GM23338 (cell line): ENCODE measurements at regions not wholly inside any gene's neighbourhood (a gene's known extent, or its start where the extent isn't known, plus 50 kb on each side); places are given as distances from the start of the nearest gene placed in this dataset.

Experiments
- ATAC-seq: fragments of 200-7000 bp; cut with Tn5 transposase; 3 replicates; pipeline ENCODE4 v1.9.1; 2020
- DNase-seq: peaks from one replicate; pipeline ENCODE4 v3.0.0-alpha.2; 2015; ENCODE audit warnings: low spot score
- H2AFZ ChIP-seq: fragments of 200-600 bp; sonication (generic); 2 replicates; pipeline ENCODE4 v1.8.0; 2016; ENCODE audit warnings: antibody characterized with exemption, mild to moderate bottlenecking, moderate library complexity
- H3F3A ChIP-seq: fragments of 200-600 bp; sonication (generic); replicated peaks from 2 replicates; pipeline ENCODE4 v1.8.0; 2017; ENCODE audit warnings: antibody characterized with exemption, mixed run types, low read depth
- H3K27ac ChIP-seq: fragments of 200-600 bp; sonication (generic); 2 replicates; pipeline ENCODE4 v1.6.1; 2016; ENCODE audit warnings: low read depth
- H3K27me3 ChIP-seq: fragments of 200-600 bp; sonication (generic); 2 replicates; pipeline ENCODE4 v1.8.0; 2016; ENCODE audit warnings: mild to moderate bottlenecking, mixed run types, moderate library complexity; ENCODE audit not compliant: insufficient read depth
- H3K36me3 ChIP-seq: fragments of 200-600 bp; sonication (generic); 2 replicates; pipeline ENCODE4 v1.8.0; 2016; ENCODE audit warnings: mild to moderate bottlenecking; ENCODE audit not compliant: insufficient read depth
- H3K4me1 ChIP-seq: fragments of 200-600 bp; sonication (generic); 2 replicates; pipeline ENCODE4 v1.8.0; 2016; ENCODE audit warnings: mild to moderate bottlenecking, moderate library complexity; ENCODE audit not compliant: insufficient read depth
- H3K4me2 ChIP-seq: fragments of 200-600 bp; sonication (generic); 2 replicates; pipeline ENCODE4 v1.7.1; 2017; ENCODE audit warnings: mixed run types
- H3K4me3 ChIP-seq: fragments of 200-600 bp; sonication (generic); 2 replicates; pipeline ENCODE4 v1.6.1; 2016; ENCODE audit warnings: mixed run types
- H3K79me2 ChIP-seq: fragments of 200-600 bp; sonication (generic); replicated peaks from 2 replicates; pipeline ENCODE4 v1.8.0; 2017; ENCODE audit warnings: mild to moderate bottlenecking; ENCODE audit not compliant: insufficient read depth
- H3K9me2 ChIP-seq: fragments of 200-600 bp; sonication (generic); 2 replicates; pipeline ENCODE4 v1.8.0; 2017; ENCODE audit not compliant: insufficient read depth
- H4K20me1 ChIP-seq: fragments of 200-600 bp; sonication (generic); replicated peaks from 2 replicates; pipeline ENCODE4 v1.8.0; 2017; ENCODE audit warnings: mild to moderate bottlenecking; ENCODE audit not compliant: insufficient read depth
- H3K27ac Mint-ChIP-seq: 2 replicates; pipeline ENCODE4 v1.8.0; 2020; ENCODE audit warnings: inconsistent platforms, mild to moderate bottlenecking, moderate library complexity, mixed read lengths
- H3K27me3 Mint-ChIP-seq: 3 replicates; pipeline ENCODE4 v1.8.0; 2022; ENCODE audit warnings: low read depth, mild to moderate bottlenecking, moderate library complexity, mixed read lengths, inconsistent platforms; ENCODE audit not compliant: insufficient read depth, poor library complexity
- H3K36me3 Mint-ChIP-seq: 3 replicates; pipeline ENCODE4 v1.8.0; 2021; ENCODE audit warnings: low read depth, mild to moderate bottlenecking, inconsistent platforms, moderate library complexity, mixed read lengths
- H3K4me1 Mint-ChIP-seq: 3 replicates; pipeline ENCODE4 v1.8.0; 2020; ENCODE audit warnings: mild to moderate bottlenecking, inconsistent platforms, mixed read lengths
- H3K4me3 Mint-ChIP-seq: 3 replicates; pipeline ENCODE4 v1.8.0; 2021; ENCODE audit warnings: moderate library complexity, mild to moderate bottlenecking, inconsistent platforms, mixed read lengths
- H3K9me3 Mint-ChIP-seq: 3 replicates; pipeline ENCODE4 v1.8.0; 2020; ENCODE audit warnings: moderate library complexity, mild to moderate bottlenecking, inconsistent platforms, mixed read lengths
- CREB1 ChIP-seq: fragments of 250-450 bp; sonication (Bioruptor Pico); IDR thresholded peaks from 2 replicates; pipeline ENCODE4 v1.5.0; 2020; ENCODE audit warnings: low read depth, mild to moderate bottlenecking, moderate library complexity
- CTCF ChIP-seq, 2 experiments: fragments of 200-600 bp in 1 of 2; sonication (generic) in 1 of 2; conservative IDR thresholded peaks; 2 replicates each; pipeline versions ENCODE4 v1.5.1 to v1.6.1; 2016 to 2017; ENCODE audit warnings: antibody characterized with exemption in 2 of 2, low read depth in 2 of 2, mild to moderate bottlenecking in 2 of 2, moderate library complexity in 1 of 2
- JUNB ChIP-seq: IDR thresholded peaks from one replicate; pipeline ENCODE4 v1.6.1; 2016; ENCODE audit warnings: antibody characterized with exemption; ENCODE audit not compliant: unreplicated experiment
- NANOG ChIP-seq: IDR thresholded peaks from 2 replicates; pipeline ENCODE4 v1.6.1; 2016; ENCODE audit warnings: antibody characterized with exemption, borderline replicate concordance
- POLR2AphosphoS5 ChIP-seq: IDR thresholded peaks from 2 replicates; pipeline ENCODE4 v1.6.1; 2016; ENCODE audit warnings: antibody characterized with exemption, low read depth
- STAT1 ChIP-seq: IDR thresholded peaks from one replicate; pipeline ENCODE4 v1.6.1; 2016; ENCODE audit warnings: antibody characterized with exemption; ENCODE audit not compliant: unreplicated experiment
- ZNF114 ChIP-seq: fragments of 250-450 bp; sonication (Bioruptor Pico); IDR thresholded peaks from 2 replicates; pipeline ENCODE4 v1.5.0; 2020; ENCODE audit warnings: mild to moderate bottlenecking, moderate library complexity
- ZNF331 ChIP-seq: fragments of 250-450 bp; sonication (Bioruptor Pico); IDR thresholded peaks from 2 replicates; pipeline ENCODE4 v1.5.0; 2020; ENCODE audit warnings: low read depth, mild to moderate bottlenecking, moderate library complexity
- TF ChIP-seq, protein P1 (sequence below): IDR thresholded peaks from 2 replicates; pipeline ENCODE4 v1.6.1; 2016; ENCODE audit warnings: antibody characterized with exemption
- TF ChIP-seq, protein P2 (sequence below): fragments of 250-450 bp; sonication (Bioruptor Pico); IDR thresholded peaks from 2 replicates; pipeline ENCODE4 v1.5.0; 2020; ENCODE audit warnings: mild to moderate bottlenecking, moderate library complexity
- TF ChIP-seq, protein P3 (sequence below): IDR thresholded peaks from one replicate; pipeline ENCODE4 v1.6.1; 2018; ENCODE audit warnings: antibody characterized with exemption; ENCODE audit not compliant: unreplicated experiment

- Histone ChIP-seq H3K36me3 (no peaks in the 10 kb centered on the region), H3K4me3 (no peak overlapping the region), H2AFZ (no peak overlapping the region), H3K79me2 (no peaks in the 10 kb centered on the region), H3K4me2 (no peak overlapping the region), H3K27ac (no peak overlapping the region), H3K27me3 (no peaks in the 10 kb centered on the region), H3K9me2 (no peaks in the 10 kb centered on the region), H3K4me1 (no peaks in the 10 kb centered on the region), H4K20me1 (no peaks in the 10 kb centered on the region), H3F3A (no peaks in the 10 kb centered on the region)
- ATAC-seq (no peak), DNase-seq (no peak)
- Mint-ChIP-seq H3K4me3 (no peak overlapping the region), H3K9me3 (no peaks in the 10 kb centered on the region), H3K4me1 (no peaks in the 10 kb centered on the region), H3K27ac (no peak overlapping the region), H3K36me3 (no peaks in the 10 kb centered on the region), H3K27me3 (peaks cover 1% of the 10 kb centered on the region)
- TF ChIP-seq, protein P1, sequence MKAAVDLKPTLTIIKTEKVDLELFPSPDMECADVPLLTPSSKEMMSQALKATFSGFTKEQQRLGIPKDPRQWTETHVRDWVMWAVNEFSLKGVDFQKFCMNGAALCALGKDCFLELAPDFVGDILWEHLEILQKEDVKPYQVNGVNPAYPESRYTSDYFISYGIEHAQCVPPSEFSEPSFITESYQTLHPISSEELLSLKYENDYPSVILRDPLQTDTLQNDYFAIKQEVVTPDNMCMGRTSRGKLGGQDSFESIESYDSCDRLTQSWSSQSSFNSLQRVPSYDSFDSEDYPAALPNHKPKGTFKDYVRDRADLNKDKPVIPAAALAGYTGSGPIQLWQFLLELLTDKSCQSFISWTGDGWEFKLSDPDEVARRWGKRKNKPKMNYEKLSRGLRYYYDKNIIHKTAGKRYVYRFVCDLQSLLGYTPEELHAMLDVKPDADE, result no peak
- TF ChIP-seq, protein P2, sequence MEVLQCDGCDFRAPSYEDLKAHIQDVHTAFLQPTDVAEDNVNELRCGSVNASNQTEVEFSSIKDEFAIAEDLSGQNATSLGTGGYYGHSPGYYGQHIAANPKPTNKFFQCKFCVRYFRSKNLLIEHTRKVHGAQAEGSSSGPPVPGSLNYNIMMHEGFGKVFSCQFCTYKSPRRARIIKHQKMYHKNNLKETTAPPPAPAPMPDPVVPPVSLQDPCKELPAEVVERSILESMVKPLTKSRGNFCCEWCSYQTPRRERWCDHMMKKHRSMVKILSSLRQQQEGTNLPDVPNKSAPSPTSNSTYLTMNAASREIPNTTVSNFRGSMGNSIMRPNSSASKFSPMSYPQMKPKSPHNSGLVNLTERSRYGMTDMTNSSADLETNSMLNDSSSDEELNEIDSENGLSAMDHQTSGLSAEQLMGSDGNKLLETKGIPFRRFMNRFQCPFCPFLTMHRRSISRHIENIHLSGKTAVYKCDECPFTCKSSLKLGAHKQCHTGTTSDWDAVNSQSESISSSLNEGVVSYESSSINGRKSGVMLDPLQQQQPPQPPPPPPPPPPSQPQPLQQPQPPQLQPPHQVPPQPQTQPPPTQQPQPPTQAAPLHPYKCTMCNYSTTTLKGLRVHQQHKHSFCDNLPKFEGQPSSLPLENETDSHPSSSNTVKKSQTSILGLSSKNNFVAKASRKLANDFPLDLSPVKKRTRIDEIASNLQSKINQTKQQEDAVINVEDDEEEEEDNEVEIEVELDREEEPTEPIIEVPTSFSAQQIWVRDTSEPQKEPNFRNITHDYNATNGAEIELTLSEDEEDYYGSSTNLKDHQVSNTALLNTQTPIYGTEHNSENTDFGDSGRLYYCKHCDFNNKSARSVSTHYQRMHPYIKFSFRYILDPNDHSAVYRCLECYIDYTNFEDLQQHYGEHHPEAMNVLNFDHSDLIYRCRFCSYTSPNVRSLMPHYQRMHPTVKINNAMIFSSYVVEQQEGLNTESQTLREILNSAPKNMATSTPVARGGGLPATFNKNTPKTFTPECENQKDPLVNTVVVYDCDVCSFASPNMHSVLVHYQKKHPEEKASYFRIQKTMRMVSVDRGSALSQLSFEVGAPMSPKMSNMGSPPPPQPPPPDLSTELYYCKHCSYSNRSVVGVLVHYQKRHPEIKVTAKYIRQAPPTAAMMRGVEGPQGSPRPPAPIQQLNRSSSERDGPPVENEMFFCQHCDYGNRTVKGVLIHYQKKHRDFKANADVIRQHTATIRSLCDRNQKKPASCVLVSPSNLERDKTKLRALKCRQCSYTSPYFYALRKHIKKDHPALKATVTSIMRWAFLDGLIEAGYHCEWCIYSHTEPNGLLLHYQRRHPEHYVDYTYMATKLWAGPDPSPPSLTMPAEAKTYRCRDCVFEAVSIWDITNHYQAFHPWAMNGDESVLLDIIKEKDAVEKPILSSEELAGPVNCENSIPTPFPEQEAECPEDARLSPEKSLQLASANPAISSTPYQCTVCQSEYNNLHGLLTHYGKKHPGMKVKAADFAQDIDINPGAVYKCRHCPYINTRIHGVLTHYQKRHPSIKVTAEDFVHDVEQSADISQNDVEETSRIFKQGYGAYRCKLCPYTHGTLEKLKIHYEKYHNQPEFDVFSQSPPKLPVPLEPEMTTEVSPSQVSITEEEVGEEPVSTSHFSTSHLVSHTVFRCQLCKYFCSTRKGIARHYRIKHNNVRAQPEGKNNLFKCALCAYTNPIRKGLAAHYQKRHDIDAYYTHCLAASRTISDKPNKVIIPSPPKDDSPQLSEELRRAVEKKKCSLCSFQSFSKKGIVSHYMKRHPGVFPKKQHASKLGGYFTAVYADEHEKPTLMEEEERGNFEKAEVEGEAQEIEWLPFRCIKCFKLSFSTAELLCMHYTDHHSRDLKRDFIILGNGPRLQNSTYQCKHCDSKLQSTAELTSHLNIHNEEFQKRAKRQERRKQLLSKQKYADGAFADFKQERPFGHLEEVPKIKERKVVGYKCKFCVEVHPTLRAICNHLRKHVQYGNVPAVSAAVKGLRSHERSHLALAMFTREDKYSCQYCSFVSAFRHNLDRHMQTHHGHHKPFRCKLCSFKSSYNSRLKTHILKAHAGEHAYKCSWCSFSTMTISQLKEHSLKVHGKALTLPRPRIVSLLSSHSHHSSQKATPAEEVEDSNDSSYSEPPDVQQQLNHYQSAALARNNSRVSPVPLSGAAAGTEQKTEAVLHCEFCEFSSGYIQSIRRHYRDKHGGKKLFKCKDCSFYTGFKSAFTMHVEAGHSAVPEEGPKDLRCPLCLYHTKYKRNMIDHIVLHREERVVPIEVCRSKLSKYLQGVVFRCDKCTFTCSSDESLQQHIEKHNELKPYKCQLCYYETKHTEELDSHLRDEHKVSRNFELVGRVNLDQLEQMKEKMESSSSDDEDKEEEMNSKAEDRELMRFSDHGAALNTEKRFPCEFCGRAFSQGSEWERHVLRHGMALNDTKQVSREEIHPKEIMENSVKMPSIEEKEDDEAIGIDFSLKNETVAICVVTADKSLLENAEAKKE (CRISPR knock-in tag), result no peak
- TF ChIP-seq CREB1 (CRISPR knock-in tag) (no peak), CTCF (conservative IDR thresholded peaks at IDR 0.05; ENCODE audit: low read depth in 2 of 2) (no peak), ZNF331 (CRISPR knock-in tag) (no peak), JUNB (no peak), STAT1 (no peak), NANOG (no peak), ZNF114 (no peak), POLR2AphosphoS5 (no peak)
- TF ChIP-seq, protein P3, sequence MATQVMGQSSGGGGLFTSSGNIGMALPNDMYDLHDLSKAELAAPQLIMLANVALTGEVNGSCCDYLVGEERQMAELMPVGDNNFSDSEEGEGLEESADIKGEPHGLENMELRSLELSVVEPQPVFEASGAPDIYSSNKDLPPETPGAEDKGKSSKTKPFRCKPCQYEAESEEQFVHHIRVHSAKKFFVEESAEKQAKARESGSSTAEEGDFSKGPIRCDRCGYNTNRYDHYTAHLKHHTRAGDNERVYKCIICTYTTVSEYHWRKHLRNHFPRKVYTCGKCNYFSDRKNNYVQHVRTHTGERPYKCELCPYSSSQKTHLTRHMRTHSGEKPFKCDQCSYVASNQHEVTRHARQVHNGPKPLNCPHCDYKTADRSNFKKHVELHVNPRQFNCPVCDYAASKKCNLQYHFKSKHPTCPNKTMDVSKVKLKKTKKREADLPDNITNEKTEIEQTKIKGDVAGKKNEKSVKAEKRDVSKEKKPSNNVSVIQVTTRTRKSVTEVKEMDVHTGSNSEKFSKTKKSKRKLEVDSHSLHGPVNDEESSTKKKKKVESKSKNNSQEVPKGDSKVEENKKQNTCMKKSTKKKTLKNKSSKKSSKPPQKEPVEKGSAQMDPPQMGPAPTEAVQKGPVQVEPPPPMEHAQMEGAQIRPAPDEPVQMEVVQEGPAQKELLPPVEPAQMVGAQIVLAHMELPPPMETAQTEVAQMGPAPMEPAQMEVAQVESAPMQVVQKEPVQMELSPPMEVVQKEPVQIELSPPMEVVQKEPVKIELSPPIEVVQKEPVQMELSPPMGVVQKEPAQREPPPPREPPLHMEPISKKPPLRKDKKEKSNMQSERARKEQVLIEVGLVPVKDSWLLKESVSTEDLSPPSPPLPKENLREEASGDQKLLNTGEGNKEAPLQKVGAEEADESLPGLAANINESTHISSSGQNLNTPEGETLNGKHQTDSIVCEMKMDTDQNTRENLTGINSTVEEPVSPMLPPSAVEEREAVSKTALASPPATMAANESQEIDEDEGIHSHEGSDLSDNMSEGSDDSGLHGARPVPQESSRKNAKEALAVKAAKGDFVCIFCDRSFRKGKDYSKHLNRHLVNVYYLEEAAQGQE, result no peak
These were observed 151.4 kb downstream of the POLR2M start for GRCh38 chr15:57857871-57858270.
